Keratinocyte (primary cell): ENCODE measurements at regions not wholly inside any gene's neighbourhood (a gene's known extent, or its start where the extent isn't known, plus 50 kb on each side); places are given as distances from the start of the nearest gene placed in this dataset.

Experiments
- DNase-seq: peaks from one replicate; pipeline ENCODE4 v3.0.0-alpha.2; 2011; ENCODE audit warnings: low read depth, missing footprints, low spot score
- FAIRE-seq: peaks from 2 replicates; lab custom pipeline; 2011; peaks lifted over from hg19 to GRCh38; lab: Jason Lieb, UNC
- H2AFZ ChIP-seq: 2 replicates; pipeline ENCODE4 v1.6.0; 2012; ENCODE audit warnings: low read length, control low read depth, inconsistent platforms; ENCODE audit not compliant: control insufficient read depth
- H3K27ac ChIP-seq: 2 replicates; pipeline ENCODE4 v1.5.1; 2011; ENCODE audit warnings: low read length; ENCODE audit not compliant: control insufficient read depth, insufficient read depth
- H3K27me3 ChIP-seq: 3 replicates; pipeline ENCODE4 v1.6.0; 2011; ENCODE audit warnings: low read length; ENCODE audit not compliant: control insufficient read depth, insufficient read depth; ENCODE audit errors: extremely low read depth
- H3K36me3 ChIP-seq, 2 experiments: 2 replicates in 1 of 2; 3 replicates in 1 of 2; pipeline ENCODE4 v1.5.1; 2011; ENCODE audit warnings: low read length in 2 of 2, mild to moderate bottlenecking in 1 of 2; ENCODE audit not compliant: control insufficient read depth in 2 of 2, insufficient read depth in 2 of 2; ENCODE audit errors: extremely low read depth in 1 of 2
- H3K4me1 ChIP-seq: 3 replicates; pipeline ENCODE4 v1.5.1; 2011; ENCODE audit warnings: low read length; ENCODE audit not compliant: control insufficient read depth, insufficient read depth; ENCODE audit errors: extremely low read depth
- H3K4me2 ChIP-seq: 3 replicates; pipeline ENCODE4 v1.6.0; 2011; ENCODE audit warnings: low read depth, low read length; ENCODE audit not compliant: control insufficient read depth, insufficient read depth; ENCODE audit errors: extremely low read depth
- H3K4me3 ChIP-seq, 3 experiments: fragments of 200-600 bp in 1 of 3; sonication (generic) in 1 of 3; 2 replicates in 2 of 3; 3 replicates in 1 of 3; pipeline ENCODE4 v1.5.1; 2011 to 2016; ENCODE audit warnings: low read length in 3 of 3, mild to moderate bottlenecking in 3 of 3, control low read depth in 2 of 3, inconsistent platforms in 1 of 3, low read depth in 1 of 3, mixed read lengths in 1 of 3, mixed run types in 1 of 3, moderate library complexity in 1 of 3; ENCODE audit not compliant: control insufficient read depth in 2 of 3, insufficient read depth in 2 of 3; ENCODE audit errors: extremely low read depth in 1 of 3
- H3K79me2 ChIP-seq: 2 replicates; pipeline ENCODE4 v1.6.0; 2012; ENCODE audit warnings: low read length; ENCODE audit not compliant: control insufficient read depth, insufficient read depth
- H3K9ac ChIP-seq: 3 replicates; pipeline ENCODE4 v1.6.0; 2011; ENCODE audit warnings: low read length; ENCODE audit not compliant: control insufficient read depth, insufficient read depth; ENCODE audit errors: extremely low read depth
- H3K9me1 ChIP-seq: 3 replicates; pipeline ENCODE4 v1.6.0; 2011; ENCODE audit warnings: low read length; ENCODE audit not compliant: control insufficient read depth, insufficient read depth; ENCODE audit errors: extremely low read depth
- H3K9me3 ChIP-seq: 2 replicates; pipeline ENCODE4 v1.5.1; 2012; ENCODE audit warnings: low read depth, low read length; ENCODE audit not compliant: control insufficient read depth
- H4K20me1 ChIP-seq: 3 replicates; pipeline ENCODE4 v1.6.0; 2011; ENCODE audit warnings: low read length; ENCODE audit not compliant: control insufficient read depth, insufficient read depth; ENCODE audit errors: extremely low read depth
- CTCF ChIP-seq, 3 experiments: IDR thresholded peaks in 1 of 3; conservative IDR thresholded peaks in 1 of 3; optimal IDR thresholded peaks in 1 of 3; 2 replicates in 2 of 3; 3 replicates in 1 of 3; pipeline versions ENCODE3 to v1.5.1; 2011; ENCODE audit warnings: low read length in 3 of 3, mild to moderate bottlenecking in 3 of 3, moderate library complexity in 2 of 3, control low read depth in 1 of 3, inconsistent platforms in 1 of 3; ENCODE audit not compliant: insufficient read depth in 2 of 3; ENCODE audit errors: extremely low read depth in 1 of 3
- EZH2 ChIP-seq: IDR thresholded peaks from one replicate; pipeline ENCODE4 v1.6.1; 2012; ENCODE audit warnings: inconsistent platforms, mild to moderate bottlenecking, low read length, moderate library complexity
- dilution Hi-C: fragments of 300-500 bp; cut with MboI; formaldehyde crosslinking; loops from one replicate; pipeline ENCODE4 v1.7.0; 2020; ENCODE audit warnings: low sequenced_read_pairs; ENCODE audit not compliant: extremely low pct_ligation_motif_present

- no peak overlapping the region for H3K9ac ChIP-seq
- DNase-seq (no peak), FAIRE-seq (no peak)
- no peaks in the 10 kb centered on the region for H3K9me3 ChIP-seq
- dilution Hi-C loops: no loop called here
- H4K20me1 ChIP-seq: no peaks in the 10 kb centered on the region
- no peak overlapping the region for H3K4me2 ChIP-seq
- no peak overlapping the region for H3K27ac ChIP-seq
- no peaks in the 10 kb centered on the region for H3K27me3 ChIP-seq
- no peak overlapping the region for H3K4me3 ChIP-seq
- no peak for TF ChIP-seq EZH2
- no peak for TF ChIP-seq CTCF (optimal IDR thresholded peaks at IDR 0.05 in 1 of 3, IDR thresholded peaks at IDR 0.05 in 1 of 3, conservative IDR thresholded peaks at IDR 0.05 in 1 of 3; ENCODE audit: extremely low read depth in 1 of 3, insufficient read depth in 2 of 3, low read length in 3 of 3)
- no peaks in the 10 kb centered on the region for H3K36me3 ChIP-seq
- no peak overlapping the region for H2AFZ ChIP-seq
- H3K4me1 ChIP-seq: no peaks in the 10 kb centered on the region
- H3K9me1 ChIP-seq: no peaks in the 10 kb centered on the region
- H3K79me2 ChIP-seq: no peaks in the 10 kb centered on the region
Measured at GRCh38 chr5:44719856-44720255, 88.9 kb upstream of the MRPS30 start.

GRCh38 chr5:44714871-44715561, 93.7 kb upstream of the MRPS30 start:
- DNase-seq (no peak), FAIRE-seq (no peak)
- dilution Hi-C loops: no loop called here
- Histone ChIP-seq H3K36me3 (no peaks in the 10 kb centered on the region), H3K4me2 (no peak overlapping the region), H4K20me1 (no peaks in the 10 kb centered on the region), H3K9me1 (no peaks in the 10 kb centered on the region), H3K79me2 (no peaks in the 10 kb centered on the region), H3K27ac (no peak overlapping the region), H3K9me3 (no peaks in the 10 kb centered on the region), H3K27me3 (no peaks in the 10 kb centered on the region), H3K9ac (no peak overlapping the region), H2AFZ (no peak overlapping the region), H3K4me3 (no peak overlapping the region), H3K4me1 (no peaks in the 10 kb centered on the region)
- TF ChIP-seq CTCF (optimal IDR thresholded peaks at IDR 0.05 in 1 of 3, IDR thresholded peaks at IDR 0.05 in 1 of 3, conservative IDR thresholded peaks at IDR 0.05 in 1 of 3; ENCODE audit: extremely low read depth in 1 of 3, insufficient read depth in 2 of 3, low read length in 3 of 3) (no peak), EZH2 (no peak)
